Nephron progenitor cell (in vitro differentiated cells): ENCODE measurements at regions not wholly inside any gene's neighbourhood (a gene's known extent, or its start where the extent isn't known, plus 50 kb on each side); places are given as distances from the start of the nearest gene placed in this dataset.

Source experiments
- DNase-seq: peaks from one replicate; pipeline ENCODE4 v3.0.0; 2021
- H3K27ac Mint-ChIP-seq: 2 replicates; pipeline ENCODE4 v1.8.0; 2021; ENCODE audit warnings: mild to moderate bottlenecking, moderate library complexity, mixed read lengths
- H3K27me3 Mint-ChIP-seq: 2 replicates; pipeline ENCODE4 v1.8.0; 2021; ENCODE audit warnings: mild to moderate bottlenecking, low read depth, mixed read lengths; ENCODE audit not compliant: poor library complexity
- H3K36me3 Mint-ChIP-seq: 2 replicates; pipeline ENCODE4 v1.8.0; 2021; ENCODE audit warnings: low read depth, mixed read lengths
- H3K4me1 Mint-ChIP-seq: 2 replicates; pipeline ENCODE4 v1.8.0; 2021; ENCODE audit warnings: mixed read lengths
- H3K4me3 Mint-ChIP-seq: 2 replicates; pipeline ENCODE4 v1.8.0; 2021; ENCODE audit warnings: mild to moderate bottlenecking, moderate library complexity, mixed read lengths
- H3K9me3 Mint-ChIP-seq: 2 replicates; pipeline ENCODE4 v1.8.0; 2021; ENCODE audit warnings: mild to moderate bottlenecking, moderate library complexity, mixed read lengths
- TF ChIP-seq, protein P1 (sequence below): fragments of 200-600 bp; sonication (generic); IDR thresholded peaks from 2 replicates; pipeline ENCODE4 v1.5.0; 2021; ENCODE audit warnings: antibody characterized with exemption

GRCh38 chr5:15243301-15244020, 256.5 kb upstream of the FBXL7 start:
- TF ChIP-seq, protein P1, sequence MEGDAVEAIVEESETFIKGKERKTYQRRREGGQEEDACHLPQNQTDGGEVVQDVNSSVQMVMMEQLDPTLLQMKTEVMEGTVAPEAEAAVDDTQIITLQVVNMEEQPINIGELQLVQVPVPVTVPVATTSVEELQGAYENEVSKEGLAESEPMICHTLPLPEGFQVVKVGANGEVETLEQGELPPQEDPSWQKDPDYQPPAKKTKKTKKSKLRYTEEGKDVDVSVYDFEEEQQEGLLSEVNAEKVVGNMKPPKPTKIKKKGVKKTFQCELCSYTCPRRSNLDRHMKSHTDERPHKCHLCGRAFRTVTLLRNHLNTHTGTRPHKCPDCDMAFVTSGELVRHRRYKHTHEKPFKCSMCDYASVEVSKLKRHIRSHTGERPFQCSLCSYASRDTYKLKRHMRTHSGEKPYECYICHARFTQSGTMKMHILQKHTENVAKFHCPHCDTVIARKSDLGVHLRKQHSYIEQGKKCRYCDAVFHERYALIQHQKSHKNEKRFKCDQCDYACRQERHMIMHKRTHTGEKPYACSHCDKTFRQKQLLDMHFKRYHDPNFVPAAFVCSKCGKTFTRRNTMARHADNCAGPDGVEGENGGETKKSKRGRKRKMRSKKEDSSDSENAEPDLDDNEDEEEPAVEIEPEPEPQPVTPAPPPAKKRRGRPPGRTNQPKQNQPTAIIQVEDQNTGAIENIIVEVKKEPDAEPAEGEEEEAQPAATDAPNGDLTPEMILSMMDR = no peak
- Mint-ChIP-seq H3K36me3 (no peaks in the 10 kb centered on the region), H3K4me1 (no peaks in the 10 kb centered on the region), H3K4me3 (no peak overlapping the region), H3K27ac (no peak overlapping the region), H3K9me3 (peaks cover 41% of the 10 kb centered on the region), H3K27me3 (no peaks in the 10 kb centered on the region)
- DNase-seq = no peak

DNA sequence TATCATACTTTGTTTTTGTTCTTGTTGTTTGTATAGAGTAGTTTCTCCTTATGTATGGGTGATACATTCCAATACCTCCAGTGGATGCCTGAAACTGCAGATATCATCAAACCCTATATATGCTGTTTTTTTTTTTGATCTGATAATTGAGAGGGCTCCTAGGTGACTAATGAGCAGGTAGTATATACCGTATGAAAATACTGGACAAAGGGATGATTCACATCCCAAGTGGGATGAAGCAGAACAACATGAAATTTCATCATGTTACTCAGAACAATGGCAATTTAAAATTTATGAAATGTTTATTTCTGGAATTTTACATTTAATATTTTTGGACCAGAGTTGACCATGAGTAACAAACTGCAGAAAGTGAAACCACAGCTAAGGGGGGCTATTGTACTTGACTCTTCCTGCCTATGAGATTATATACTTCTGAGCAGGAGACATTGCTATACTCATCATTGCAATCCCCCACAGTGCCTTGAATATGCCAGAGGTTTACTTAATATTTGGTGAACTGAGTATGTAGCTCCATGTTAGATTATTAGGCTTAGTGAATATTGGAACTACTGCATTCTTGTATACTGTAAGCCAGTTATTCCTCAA, 258.7 kb upstream of the FBXL7 start:
- no peak for DNase-seq
- Mint-ChIP-seq H3K9me3 (peaks cover 32% of the 10 kb centered on the region), H3K4me3 (no peak overlapping the region), H3K36me3 (no peaks in the 10 kb centered on the region), H3K27ac (no peak overlapping the region), H3K4me1 (no peaks in the 10 kb centered on the region), H3K27me3 (peaks cover 7% of the 10 kb centered on the region)
- TF ChIP-seq, protein P1 = no peak

DNA sequence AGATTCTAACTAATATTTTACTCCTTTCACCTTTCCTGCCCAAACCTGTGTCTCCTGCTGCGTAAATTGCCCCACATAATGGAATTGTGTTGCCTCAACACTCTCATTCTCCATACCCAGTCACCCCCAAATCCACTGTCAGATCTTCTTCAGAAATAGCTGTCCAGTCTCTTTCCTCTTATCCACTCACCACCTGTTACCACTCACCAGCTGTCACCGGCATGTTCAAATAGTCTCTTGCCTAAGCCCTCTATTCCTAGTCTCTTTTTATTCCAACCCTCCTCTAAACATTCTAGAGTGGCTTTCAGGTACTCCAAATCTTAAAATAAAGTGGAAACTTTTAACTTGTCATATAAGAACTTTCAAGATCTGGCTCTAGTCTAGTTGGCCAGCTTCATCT, 262.0 kb upstream of the FBXL7 start:
- TF ChIP-seq, protein P1 = no peak
- H3K4me3 Mint-ChIP-seq = no peak overlapping the region
- DNase-seq = no peak
- H3K9me3 Mint-ChIP-seq = peaks cover 19% of the 10 kb centered on the region
- H3K27ac Mint-ChIP-seq = no peak overlapping the region
- H3K4me1 Mint-ChIP-seq = no peaks in the 10 kb centered on the region
- no peaks in the 10 kb centered on the region for H3K36me3 Mint-ChIP-seq
- peaks cover 13% of the 10 kb centered on the region for H3K27me3 Mint-ChIP-seq

DNA sequence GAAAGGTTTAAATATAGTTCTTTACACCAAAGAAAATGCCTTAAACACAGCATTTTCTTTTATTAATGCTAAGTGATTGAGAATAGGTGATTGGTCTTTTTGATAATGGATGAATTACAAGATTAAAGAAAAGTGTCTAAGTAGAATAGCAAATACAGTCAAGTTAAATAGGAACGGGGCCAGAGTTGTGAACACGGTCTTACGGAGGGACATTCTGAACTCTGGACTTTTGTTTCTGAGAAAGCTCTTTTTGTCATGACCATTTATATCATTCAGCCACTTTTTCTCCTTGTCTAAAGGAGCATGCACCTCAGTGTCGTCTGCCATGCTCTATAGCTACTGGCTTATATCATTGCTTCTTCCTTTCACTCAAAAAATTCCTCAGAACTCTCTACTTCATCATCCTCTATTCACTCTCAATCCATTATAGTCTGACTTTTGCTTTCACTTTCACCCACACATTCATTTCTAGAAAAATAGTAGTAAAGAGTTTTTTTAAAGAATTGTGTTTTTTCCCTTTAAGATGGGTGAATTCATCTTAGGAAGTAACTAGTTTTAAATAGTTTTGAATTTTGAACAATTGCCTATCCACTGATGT, 263.0 kb upstream of the FBXL7 start:
- Mint-ChIP-seq H3K4me1 (no peaks in the 10 kb centered on the region), H3K27me3 (peaks cover 13% of the 10 kb centered on the region), H3K9me3 (peaks cover 19% of the 10 kb centered on the region), H3K27ac (no peak overlapping the region), H3K4me3 (no peak overlapping the region), H3K36me3 (no peaks in the 10 kb centered on the region)
- TF ChIP-seq, protein P1 = no peak
- no peak for DNase-seq

GRCh38 chr5:15234911-15235310, 265.1 kb upstream of the FBXL7 start:
- Mint-ChIP-seq H3K4me3 (no peak overlapping the region), H3K9me3 (peaks cover 7% of the 10 kb centered on the region), H3K27ac (no peak overlapping the region), H3K36me3 (no peaks in the 10 kb centered on the region), H3K4me1 (no peaks in the 10 kb centered on the region), H3K27me3 (peaks cover 13% of the 10 kb centered on the region)
- no peak for DNase-seq
- TF ChIP-seq, protein P1 = no peak
